ENCODE measurements at regions not wholly inside any gene's neighbourhood (a gene's known extent, or its start where the extent isn't known, plus 50 kb on each side); places are given as distances from the start of the nearest gene placed in this dataset.

DNA sequence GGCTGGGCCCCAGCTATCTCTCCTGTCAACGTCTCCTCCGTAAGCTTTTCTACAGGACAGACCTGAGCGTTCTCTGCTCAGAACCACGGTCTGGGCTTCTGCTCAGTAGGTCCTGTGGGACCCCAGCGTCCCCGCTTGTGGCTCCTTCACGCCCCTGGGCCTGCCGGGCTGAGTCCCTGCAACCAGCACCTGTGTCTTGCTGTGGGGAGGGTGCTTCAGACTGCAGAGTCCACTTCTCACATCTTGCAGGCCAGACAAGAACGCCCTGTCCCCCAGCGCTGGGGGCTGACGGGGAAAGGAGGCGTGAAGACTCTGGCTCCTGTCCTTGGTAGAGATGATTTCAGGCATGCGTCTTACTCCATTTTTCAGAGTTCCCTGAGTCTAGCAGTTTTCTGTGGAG, 1480.8 kb downstream of the BRD1 start:
- TF ChIP-seq, protein P1, sequence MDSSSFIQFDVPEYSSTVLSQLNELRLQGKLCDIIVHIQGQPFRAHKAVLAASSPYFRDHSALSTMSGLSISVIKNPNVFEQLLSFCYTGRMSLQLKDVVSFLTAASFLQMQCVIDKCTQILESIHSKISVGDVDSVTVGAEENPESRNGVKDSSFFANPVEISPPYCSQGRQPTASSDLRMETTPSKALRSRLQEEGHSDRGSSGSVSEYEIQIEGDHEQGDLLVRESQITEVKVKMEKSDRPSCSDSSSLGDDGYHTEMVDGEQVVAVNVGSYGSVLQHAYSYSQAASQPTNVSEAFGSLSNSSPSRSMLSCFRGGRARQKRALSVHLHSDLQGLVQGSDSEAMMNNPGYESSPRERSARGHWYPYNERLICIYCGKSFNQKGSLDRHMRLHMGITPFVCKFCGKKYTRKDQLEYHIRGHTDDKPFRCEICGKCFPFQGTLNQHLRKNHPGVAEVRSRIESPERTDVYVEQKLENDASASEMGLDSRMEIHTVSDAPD (CRISPR knock-in tag; IDR thresholded peaks at IDR 0.05), result no peak
- TF ChIP-seq, protein P2, sequence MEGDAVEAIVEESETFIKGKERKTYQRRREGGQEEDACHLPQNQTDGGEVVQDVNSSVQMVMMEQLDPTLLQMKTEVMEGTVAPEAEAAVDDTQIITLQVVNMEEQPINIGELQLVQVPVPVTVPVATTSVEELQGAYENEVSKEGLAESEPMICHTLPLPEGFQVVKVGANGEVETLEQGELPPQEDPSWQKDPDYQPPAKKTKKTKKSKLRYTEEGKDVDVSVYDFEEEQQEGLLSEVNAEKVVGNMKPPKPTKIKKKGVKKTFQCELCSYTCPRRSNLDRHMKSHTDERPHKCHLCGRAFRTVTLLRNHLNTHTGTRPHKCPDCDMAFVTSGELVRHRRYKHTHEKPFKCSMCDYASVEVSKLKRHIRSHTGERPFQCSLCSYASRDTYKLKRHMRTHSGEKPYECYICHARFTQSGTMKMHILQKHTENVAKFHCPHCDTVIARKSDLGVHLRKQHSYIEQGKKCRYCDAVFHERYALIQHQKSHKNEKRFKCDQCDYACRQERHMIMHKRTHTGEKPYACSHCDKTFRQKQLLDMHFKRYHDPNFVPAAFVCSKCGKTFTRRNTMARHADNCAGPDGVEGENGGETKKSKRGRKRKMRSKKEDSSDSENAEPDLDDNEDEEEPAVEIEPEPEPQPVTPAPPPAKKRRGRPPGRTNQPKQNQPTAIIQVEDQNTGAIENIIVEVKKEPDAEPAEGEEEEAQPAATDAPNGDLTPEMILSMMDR (CRISPR knock-in tag; IDR thresholded peaks at IDR 0.05), result no peak
- TF ChIP-seq ZNF354B (CRISPR knock-in tag; IDR thresholded peaks at IDR 0.05) (no peak), ZNF781 (CRISPR knock-in tag; IDR thresholded peaks at IDR 0.05; ENCODE audit: borderline replicate concordance, not compliant biosample characterization) (no peak), BCL6 (CRISPR knock-in tag; IDR thresholded peaks at IDR 0.05) (no peak), ZNF264 (CRISPR knock-in tag; IDR thresholded peaks at IDR 0.05) (no peak), TAF1 (CRISPR knock-in tag; IDR thresholded peaks at IDR 0.05) (no peak), TARDBP (CRISPR knock-in tag; IDR thresholded peaks at IDR 0.05) (no peak), ZNF124 (CRISPR knock-in tag; IDR thresholded peaks at IDR 0.05) (no peak), ZNF10 (CRISPR knock-in tag; IDR thresholded peaks at IDR 0.05; ENCODE audit: borderline replicate concordance, low read depth) (no peak)
- TF ChIP-seq, protein P3, sequence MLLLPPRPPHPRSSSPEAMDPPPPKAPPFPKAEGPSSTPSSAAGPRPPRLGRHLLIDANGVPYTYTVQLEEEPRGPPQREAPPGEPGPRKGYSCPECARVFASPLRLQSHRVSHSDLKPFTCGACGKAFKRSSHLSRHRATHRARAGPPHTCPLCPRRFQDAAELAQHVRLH (CRISPR knock-in tag; IDR thresholded peaks at IDR 0.05; ENCODE audit: borderline replicate concordance, low read depth), result no peak

Data from HepG2 (cell line).